HG03025 (cell line): ENCODE measurements at regions not wholly inside any gene's neighbourhood (a gene's known extent, or its start where the extent isn't known, plus 50 kb on each side); places are given as distances from the start of the nearest gene placed in this dataset.
"Not testable (repeated sequence)": the region's sequence is repeated elsewhere in the genome, so short reads cannot be mapped to it uniquely, and the experiment has no call there.

Source experiments
- ATAC-seq: cut with Tn5 transposase; IDR thresholded peaks from one replicate; pipeline ENCODE4 v1.9.1; 2021; ENCODE audit warnings: mild to moderate bottlenecking, moderate library complexity; ENCODE audit not compliant: unreplicated experiment, low FRiP score

DNA sequence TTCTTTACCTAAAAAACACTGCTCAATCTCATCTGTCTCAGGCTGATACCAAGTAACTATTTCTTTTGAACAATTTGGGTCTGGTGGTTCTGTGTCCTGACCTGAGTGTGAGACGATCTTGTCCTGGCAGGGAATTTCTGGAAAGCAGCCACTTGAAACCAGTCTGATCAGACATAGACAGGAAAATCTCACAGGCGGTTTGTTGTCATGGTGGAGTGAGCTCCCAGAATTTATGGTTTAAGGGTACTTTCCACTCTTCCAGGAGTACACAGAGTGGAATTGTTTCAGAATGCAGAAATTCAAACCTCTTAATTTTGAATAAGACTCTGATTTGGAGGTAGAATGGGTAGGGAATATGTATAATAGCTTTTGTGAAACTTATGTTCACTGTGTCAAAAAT is 268.2 kb downstream of the ISL1 start:
- ATAC-seq, result no peak

DNA sequence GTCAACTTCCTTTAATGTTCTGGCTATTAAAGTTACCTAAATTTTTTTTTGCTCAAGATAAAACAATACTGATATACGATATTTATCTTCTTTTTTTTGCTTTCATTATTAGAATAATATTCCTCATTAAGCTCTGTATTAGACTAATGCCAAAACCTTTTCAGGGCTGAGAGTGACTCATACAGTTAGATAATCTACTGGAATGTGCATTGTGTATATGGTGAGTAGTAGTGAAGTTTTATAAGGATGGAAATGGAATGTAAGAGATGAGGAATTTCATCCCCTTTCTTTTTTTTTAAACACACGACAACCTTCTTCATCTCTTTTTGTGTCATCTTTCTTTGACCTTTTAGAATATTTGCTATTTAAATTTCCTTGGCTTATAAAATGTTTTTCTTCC is 268.6 kb downstream of the ISL1 start:
- ATAC-seq, result no peak

DNA sequence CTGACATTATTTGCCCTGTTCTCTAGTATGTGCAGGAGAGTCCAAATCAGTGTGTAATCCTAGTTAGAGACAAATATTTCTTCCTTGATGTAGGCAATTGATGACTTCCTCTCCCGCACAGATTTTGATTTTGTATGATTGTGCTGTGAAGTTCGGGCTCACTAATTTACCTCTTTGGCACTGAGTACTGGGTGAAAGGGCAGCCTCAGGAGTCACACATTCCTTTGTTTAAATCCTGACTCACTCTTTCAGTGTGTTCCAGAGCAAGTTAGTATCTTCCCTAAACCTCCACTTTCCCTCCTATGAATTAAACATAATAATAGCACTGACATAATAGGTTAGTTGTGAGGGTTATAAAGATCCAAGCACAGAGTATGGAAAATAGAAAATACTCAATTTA is 269.7 kb downstream of the ISL1 start:
- no peak for ATAC-seq

DNA sequence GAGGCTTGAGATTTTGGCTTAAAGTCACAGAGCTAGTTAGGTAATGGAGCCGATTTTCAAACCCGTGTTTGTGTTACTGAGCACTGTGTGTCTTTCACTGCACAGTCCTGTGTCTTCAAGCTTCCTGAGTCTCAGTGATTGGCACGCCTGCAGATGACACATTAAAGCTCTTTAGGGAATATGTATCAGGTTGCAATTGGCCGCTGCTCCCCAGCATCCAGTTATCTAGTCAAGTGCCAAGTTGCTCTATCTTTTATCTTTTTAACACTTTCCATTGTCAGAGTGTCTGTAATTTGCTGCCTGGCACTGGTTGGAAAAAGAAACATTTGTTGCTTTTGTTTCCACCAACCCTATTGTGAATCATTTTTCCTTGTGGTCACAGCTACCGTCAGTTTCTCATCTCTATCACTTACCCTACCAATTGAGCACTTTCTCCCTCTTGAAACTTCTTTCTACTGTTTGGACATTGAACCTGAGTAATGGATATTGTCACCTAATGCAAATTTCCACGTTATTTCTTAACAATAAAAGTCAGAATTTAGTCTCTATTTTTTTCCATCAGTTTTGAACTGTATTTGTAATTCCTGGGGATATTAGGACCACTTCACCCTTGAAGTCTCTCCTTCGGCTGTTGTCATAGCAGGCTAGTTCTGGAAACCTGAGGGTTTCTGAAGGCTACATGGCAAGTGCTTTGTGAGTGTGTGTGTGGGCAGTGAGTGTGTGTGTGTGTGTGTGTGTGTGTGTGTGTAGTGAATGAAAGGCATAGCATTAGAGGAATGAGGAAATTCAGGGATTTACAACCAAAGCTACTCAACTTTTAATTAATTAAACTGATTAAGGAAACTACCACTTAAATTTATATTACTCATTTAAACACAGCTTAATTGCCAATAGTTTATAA is 274.3 kb downstream of the ISL1 start:
- ATAC-seq, result no peak

DNA sequence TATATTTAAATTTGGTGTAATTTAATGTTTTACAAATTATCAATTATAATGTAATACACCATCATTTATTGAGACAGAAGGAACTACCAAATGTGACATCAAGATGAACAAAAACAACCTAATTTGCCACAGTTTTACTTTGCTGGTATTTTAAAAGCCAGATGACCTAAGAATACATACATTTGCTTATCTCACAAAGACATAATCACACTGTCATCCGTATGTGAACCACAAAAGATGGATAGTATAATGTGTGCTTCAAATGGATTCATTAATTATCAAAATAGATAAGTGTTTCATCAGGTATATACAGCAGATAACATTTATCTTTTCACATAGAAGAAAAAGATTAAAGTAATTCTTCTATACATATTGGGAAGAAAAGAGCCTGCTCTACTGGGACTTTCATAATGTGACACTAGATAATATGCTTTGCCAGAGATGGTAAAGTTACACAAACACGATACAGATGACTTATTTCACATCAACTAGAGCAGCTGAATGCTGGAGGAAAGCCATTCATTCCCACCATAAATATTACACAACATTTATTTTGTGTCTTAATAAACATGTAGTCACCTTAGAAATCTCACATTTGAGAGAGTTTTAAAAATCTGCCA is 278.5 kb downstream of the ISL1 start:
- ATAC-seq, result no peak

DNA sequence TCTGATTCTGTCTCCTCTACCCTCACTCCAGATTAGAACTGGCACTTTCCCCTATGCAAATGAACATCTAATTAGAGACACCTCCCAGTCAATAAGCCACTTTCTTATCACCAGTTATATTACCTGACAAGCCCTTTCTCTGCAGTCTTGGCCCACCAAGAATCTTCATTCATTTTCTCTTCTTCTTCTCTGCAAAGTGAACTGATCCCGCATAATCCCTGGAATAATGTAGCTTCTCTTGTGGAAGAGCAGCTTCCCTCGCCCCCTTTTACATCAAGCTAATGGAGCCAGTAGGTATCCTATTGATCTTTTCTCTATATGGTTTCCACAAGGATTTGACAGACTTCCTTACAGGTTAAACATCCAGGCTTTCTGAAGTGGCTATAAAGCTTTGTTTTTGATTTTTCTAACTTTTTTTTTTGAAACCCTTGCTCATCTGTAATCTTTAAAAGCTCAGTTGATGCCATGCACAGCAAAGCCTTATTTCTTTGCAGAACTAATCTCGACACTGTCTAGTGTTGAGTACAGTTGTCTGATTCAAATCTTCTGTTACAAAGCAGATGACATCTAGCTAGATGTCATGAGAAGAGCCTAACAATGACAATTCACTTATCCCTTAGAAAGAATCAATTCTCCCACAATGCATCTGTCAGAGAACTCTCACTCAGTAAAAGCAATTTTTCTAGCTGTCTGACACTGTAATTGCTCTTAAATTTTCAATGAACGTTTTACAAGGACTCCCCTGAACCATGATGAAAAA is 281.4 kb downstream of the ISL1 start:
- no peak for ATAC-seq

DNA sequence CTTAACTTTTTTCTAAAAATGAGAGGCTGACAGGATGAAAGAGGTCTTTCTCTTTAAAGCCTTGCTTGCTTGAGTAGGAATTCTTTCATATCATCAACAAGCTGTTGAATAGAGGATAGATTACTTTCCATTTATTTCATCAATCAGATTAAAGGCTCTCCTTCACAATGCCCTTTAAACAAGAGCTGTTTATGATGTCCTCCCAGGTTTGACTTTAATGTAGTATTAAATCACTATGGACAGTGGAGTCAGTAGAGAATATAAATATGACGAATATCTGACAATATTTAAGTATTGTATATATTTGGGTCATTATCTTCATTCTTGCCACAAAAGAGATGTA is 282.0 kb downstream of the ISL1 start:
- no peak for ATAC-seq

DNA sequence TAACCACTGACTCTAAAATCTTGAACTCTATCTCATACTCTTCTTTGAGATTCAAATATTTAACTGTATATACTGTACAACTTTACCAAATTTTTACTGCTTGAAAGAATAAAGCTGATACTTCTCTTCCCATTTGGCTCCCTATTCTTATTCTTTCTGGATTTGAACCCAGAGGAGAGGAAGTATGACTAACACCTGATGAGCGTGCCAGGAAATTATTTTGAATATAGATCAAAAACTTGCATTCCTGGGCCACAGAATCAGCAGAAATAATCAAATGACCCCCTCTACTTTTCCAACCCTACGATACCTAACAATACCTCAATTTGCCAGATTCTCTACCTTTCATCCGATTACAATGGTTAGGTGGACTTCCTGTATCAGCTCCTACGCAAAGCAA is 285.8 kb downstream of the ISL1 start:
- ATAC-seq, result no peak

DNA sequence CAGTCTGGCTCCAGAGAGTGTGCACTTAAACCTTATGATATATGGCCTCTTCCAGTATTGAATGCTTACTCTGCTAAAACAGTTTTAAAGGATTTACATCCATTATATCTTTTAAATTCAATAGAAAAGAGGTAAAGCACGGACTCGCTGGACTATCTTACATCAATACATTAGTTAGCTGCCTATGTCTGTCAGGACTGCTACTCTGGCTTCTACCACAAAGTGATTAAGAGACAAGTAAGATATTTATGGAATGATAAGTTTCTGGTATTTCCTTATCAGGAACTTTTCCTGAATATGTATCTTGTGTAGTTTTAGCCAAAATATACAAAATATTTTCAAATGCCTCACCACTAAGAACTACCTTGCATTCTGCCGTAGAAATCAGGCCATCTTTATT is 295.1 kb downstream of the ISL1 start:
- no peak for ATAC-seq

DNA sequence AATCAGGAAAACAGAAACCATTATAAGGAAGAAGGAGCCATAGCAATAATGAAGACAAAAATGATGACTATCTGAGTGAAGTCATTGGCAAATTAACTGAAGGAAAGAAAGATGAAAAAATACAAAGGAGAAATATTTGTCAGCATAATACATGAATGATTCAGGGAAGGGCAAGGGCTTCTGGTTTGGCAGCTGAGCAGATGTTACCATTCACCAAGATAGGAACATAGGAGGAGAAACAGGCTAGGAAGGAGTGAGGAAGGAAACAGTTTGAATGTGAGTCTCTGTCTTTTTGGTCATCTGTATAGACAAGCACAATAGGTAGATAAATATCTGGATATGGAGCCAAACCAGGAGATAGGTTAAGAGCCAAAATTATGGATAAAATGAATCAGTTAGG is 296.0 kb downstream of the ISL1 start:
- no peak for ATAC-seq

DNA sequence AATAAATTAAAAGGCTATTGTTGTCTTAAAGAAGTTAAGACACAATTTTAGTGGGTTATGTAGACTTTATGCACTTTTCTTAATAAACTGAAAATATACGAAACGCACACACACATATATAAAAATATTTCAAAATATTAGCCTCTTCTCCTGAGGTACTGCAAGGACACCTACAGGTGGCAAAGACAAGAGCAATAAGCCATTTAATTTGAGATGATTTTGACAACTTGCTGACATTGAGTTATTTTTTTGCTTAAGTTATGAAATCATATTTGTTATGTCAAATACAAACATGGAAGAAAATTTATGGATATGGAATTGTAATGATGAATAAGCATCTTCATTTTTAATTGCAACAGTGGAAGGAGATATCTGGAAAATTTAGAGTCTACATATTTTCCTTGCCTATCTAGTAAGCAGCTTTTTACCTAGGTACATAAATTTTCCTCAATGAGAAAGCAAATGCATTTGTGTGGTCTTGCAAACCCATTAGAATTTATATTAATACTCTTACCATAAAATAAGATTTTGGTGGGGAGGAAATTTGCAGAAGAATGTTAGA is 301.6 kb downstream of the ISL1 start:
- ATAC-seq, result no peak

DNA sequence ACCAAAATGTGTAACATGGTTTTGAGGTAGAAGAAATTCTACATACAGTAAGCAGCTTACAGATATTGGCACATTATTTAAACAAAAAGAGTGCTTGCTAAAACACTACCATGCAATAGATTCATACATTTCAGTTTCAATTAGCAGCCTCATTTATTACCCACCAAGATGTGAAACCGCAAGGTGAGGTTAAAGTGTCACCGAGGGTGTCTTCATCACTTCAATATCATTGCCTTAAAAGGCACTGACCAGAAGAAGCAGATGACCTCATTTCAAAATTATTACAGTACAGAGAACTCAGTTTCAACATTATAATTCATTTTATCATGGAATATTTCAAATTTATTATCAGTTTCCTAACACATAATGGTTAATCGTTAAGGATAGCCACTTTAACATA is 302.2 kb downstream of the ISL1 start:
- ATAC-seq, result no peak

DNA sequence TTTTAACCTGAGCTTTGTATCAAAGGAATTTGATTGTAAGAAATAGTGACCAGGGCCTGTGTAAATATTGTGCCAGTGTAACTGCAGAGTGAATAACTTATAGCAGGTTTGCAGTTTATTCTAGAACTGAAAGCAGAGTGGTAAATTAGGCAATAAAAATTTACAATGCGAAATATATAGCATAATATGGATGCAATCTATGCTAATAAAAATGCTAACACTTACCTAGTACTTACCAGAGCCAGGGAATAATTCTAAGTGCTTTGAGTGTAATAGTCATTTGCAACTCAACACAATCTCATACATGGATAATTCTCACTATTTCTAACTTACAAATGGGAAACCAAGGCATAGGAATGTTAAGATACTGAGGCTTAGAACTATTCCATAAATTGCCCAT is 303.4 kb downstream of the ISL1 start:
- no peak for ATAC-seq

DNA sequence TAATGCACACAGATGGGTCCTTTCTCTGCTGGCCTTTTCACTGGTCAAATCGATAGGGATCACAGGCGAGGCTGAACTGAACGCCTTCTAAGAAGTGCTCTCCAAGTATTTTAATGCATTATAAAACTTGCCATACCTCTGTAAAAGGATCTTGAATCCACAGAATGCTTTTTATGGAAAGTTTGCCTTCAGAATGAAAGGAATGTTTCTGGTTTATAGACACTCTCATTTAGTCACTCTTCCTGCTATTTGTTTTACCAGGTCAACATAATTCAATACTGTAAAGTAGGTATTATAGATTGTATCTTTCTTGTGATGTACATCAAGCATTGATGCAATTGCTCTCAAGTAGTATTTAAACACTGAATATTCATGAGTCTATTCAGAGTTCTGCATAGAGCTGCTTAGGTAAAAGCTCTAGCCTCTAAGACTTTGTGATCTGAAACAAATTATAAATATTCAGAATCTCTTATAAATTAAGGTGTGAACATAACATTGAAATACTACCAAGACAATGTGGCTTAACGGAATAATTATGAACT is 308.4 kb downstream of the ISL1 start:
- no peak for ATAC-seq

DNA sequence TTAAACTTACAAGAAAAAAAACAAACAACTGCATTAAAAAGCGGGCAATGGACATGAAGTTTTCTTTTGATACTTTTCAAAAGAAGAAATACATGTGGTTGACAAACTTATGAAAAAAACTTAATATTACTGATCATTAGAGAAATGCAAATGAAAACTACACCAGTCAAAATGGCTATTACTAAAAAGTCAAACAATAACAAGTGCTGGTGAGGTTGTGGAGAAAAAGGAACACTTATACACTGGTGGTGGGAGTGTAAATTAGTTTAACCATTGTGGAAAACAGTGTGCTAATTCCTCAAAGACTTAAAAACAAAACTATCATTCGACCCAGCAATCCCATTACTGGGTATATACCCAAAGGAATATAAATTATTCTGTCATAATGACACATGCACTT is 311.6 kb downstream of the ISL1 start:
- ATAC-seq, result no peak

DNA sequence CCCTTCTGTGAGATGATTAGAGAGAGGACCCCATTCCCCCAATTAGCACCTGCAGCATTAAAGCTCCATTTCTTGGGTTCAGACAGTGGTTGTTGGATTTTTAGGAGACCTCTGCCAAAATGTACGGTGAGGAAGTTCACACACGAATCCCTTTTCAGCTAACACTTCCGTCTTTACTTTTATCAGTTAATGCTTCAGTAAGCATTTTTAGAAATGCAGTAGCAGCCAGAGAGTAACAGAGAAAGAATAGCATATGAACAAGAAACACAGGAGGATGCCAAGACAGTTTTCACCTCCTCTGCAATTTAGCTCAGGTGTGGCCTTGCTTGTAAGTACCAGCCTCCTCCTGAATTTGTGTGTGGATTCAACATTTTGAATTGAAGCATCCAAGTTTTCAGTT is 312.9 kb downstream of the ISL1 start:
- ATAC-seq, result no peak

DNA sequence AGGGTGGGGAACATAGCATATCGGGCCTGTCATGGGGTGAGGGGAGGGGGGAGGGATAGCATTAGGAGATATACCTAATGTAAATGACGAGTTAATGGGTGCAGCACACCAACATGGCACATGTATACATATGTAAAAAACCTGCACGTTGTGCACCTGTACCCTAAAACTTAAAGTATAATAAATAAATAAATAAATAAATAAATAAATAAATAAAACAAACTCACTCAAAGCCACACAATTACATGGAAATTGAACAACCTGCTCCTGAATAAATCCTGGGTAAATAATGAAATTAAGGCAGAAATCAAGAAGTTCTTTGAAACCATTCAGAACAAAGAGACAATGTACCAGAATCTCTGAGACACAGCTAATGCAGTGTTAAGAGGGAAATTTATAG is 318.8 kb downstream of the ISL1 start:
- ATAC-seq, result not testable (repeated sequence)

DNA sequence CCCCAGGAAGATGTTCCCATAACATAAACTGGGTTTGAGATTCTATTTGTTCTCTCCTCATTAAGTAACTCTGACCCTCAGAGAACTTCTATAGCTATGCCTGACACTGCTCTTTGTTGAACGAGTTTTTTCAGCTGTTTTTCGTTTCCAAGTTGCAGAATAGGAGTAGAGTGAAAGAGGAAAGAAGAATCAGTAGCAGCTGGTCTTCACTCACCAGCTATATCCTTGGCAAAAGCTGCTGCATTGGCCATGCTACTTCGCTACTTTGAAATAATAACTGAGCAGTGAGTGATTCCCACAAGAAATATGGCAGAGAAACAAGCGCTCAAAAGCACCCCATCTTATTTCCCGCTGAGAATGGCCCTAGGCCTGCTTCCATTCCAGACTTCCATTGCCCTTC is 329.0 kb downstream of the ISL1 start:
- ATAC-seq, result no peak

DNA sequence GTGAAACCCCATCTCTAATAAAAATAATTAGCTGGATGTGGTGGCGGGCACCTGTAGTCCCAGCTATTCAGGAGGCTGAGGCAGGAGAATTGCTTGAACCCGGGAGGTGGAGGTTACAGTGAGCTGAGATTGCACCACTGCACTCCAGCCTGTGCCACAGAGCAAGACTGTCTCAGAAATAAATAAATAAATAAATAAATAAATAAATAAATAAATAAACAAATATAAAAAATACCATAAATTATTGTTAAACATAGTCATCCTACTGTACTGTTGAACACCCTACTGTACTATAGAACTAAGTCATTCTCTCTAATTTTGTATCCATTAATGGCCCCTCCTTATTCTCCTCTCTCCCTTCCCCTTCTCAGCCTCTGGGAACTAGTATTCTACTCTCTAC is 332.2 kb downstream of the ISL1 start:
- not testable (repeated sequence) for ATAC-seq

DNA sequence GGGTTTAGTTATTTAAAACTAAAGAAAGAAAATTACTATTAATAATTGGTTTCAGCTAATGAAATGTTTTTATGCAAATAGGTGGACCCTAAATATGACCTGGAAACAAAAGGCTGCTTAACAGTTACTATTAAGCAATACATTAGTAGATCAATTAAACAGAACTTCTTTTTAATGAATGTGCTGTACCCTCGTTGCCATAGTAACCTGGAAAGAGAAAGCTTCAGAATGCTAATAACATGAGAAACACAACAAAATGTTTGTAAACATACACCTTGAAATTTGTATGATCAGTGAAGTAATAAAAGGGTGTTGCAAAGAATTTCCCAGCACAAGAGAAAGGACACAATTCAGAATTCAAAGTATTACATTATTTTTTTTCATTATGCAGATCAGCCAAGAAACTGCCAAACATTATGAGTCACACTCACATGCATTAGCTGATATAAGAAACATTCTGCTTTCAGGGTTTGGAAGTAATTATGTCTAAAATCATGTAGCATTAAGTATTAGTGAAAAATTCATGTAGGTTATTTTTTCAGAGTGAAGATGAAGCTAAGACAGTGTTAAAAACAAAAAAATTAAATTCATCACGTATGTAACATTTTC is 348.3 kb downstream of the ISL1 start:
- no peak for ATAC-seq

DNA sequence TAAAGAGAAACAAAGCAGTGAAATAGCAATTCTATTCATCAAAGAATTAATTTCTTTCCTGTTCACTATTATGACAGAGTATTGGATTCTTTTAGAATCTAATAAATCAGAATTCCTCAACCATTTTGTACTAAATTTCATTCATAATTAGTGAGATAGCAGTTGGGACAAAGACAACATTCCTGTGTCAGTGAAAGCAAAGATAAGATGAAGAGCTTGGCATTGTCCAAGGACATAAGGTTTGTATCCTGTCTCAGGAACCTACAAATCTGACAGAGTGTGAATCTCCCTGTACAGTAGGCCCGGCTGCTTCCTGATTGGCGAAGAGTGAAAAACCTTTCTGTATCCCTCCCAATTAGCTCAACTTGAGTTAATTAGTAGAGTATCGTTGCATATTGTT is 349.1 kb downstream of the ISL1 start:
- ATAC-seq, result no peak
